ENCODE measurements at regions not wholly inside any gene's neighbourhood (a gene's known extent, or its start where the extent isn't known, plus 50 kb on each side); places are given as distances from the start of the nearest gene placed in this dataset.
"Not testable (repeated sequence)": the region's sequence is repeated elsewhere in the genome, so short reads cannot be mapped to it uniquely, and the experiment has no call there.

DNA sequence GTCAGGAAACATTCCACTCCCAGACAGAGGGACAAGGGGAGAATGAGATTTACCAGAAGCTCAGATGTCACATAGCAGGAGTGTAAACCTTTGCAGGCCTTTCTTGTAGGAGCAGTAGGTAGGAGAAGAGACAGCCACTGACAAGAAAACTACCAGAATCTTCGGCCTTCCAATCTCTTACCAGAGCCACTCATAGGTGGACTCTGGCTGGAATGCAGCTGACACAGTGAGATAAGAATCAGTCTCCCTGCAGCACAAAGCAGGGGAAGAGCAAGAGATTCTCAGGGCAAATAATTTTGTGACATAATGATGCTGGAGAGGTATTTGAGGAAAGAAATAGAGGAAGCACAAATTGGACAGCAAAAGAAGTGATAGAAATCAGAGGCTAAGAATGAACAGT is 1534.5 kb downstream of the DPP10 start:
- Histone ChIP-seq H3K27ac (no peak overlapping the region), H3K9me3 (ENCODE audit: low read depth, low read length) (no peaks in the 10 kb centered on the region), H3K9ac (ENCODE audit: insufficient read length) (no peak overlapping the region), H3K36me3 (ENCODE audit: insufficient read depth, low read length) (no peaks in the 10 kb centered on the region), H3K4me3 (no peak overlapping the region)
- no peak for DNase-seq (ENCODE audit: low read depth, low spot score)
- TF ChIP-seq EZH2 (IDR thresholded peaks at IDR 0.05) (no peak), POLR2AphosphoS5 (IDR thresholded peaks at IDR 0.05; ENCODE audit: borderline replicate concordance, low read depth, low read length) (no peak), FOXP2 (optimal IDR thresholded peaks at IDR 0.05; ENCODE audit: control extremely low read depth, extremely low read length, insufficient read depth) (no peak)

DNA sequence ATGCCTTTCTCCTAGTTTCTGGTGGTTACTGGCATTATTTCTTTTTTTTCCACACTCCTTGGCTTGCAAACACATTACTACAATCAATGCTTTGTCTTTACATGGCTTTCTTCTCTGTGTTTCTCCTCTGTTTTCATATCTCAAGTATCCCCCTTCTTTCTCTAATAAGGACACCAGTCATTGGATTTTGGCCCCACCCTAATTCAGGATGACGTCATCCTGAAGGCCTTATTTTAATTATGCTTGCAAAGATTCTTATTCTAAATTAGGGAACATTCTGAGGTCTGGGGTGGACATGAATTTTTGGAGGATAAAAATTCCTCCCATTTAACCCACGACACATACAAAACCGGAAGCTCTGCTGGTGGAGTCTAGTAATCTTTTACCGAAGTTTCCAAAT is 1556.6 kb downstream of the DPP10 start:
- H3K27ac ChIP-seq, result no peak overlapping the region
- H3K4me3 ChIP-seq, result no peak overlapping the region
- TF ChIP-seq POLR2AphosphoS5 (IDR thresholded peaks at IDR 0.05; ENCODE audit: borderline replicate concordance, low read depth, low read length), result no peak
- TF ChIP-seq FOXP2 (optimal IDR thresholded peaks at IDR 0.05; ENCODE audit: control extremely low read depth, extremely low read length, insufficient read depth), result no peak
- no peak for TF ChIP-seq EZH2 (IDR thresholded peaks at IDR 0.05)
- no peak for DNase-seq (ENCODE audit: low read depth, low spot score)
- H3K36me3 ChIP-seq (ENCODE audit: insufficient read depth, low read length), result no peaks in the 10 kb centered on the region
- no peaks in the 10 kb centered on the region for H3K9me3 ChIP-seq (ENCODE audit: low read depth, low read length)
- H3K9ac ChIP-seq (ENCODE audit: insufficient read length), result no peak overlapping the region

DNA sequence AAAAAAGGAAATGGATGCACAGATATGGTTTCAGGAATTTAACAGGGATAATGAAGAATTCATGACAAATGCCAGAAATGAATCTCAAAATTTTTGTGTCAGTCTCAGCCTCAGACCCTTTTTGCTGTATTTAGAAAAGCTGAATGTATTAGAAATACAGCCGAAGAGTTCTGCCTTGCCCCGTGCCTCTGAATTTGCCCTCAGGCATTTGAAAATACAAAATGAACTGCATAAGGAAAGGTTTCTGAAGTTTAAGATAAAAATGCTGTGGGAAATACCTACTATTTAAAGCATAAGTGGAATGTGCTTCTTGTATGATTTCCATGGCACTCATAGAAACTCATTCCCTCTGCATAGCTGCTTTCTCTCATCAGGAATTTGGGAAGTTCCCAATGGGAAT is 1580.6 kb downstream of the DPP10 start:
- DNase-seq (ENCODE audit: low read depth, low spot score), result no peak
- no peak overlapping the region for H3K9ac ChIP-seq (ENCODE audit: insufficient read length)
- H3K36me3 ChIP-seq (ENCODE audit: insufficient read depth, low read length), result no peaks in the 10 kb centered on the region
- H3K9me3 ChIP-seq (ENCODE audit: low read depth, low read length), result no peaks in the 10 kb centered on the region
- TF ChIP-seq POLR2AphosphoS5 (IDR thresholded peaks at IDR 0.05; ENCODE audit: borderline replicate concordance, low read depth, low read length) (no peak), EZH2 (IDR thresholded peaks at IDR 0.05) (no peak), FOXP2 (optimal IDR thresholded peaks at IDR 0.05; ENCODE audit: control extremely low read depth, extremely low read length, insufficient read depth) (no peak)
- no peak overlapping the region for H3K4me3 ChIP-seq
- H3K27ac ChIP-seq, result no peak overlapping the region

DNA sequence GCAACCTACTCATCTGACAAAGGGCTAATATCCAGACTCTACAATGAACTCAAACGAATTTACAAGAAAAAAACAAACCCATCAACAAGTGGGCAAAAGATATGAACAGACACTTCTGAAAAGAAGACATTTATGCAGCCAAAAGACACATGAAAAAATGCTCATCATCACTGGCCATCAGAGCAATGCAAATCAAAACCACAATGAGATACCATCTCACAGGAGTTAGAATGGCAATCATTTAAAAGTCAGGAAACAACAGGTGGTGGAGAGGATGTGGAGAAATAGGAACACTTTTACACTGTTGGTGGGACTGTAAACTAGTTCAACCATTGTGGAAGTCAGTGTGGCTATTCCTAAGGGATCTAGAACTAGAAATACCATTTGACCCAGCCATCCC is 1596.3 kb downstream of the DPP10 start:
- H3K36me3 ChIP-seq (ENCODE audit: insufficient read depth, low read length); DNase-seq (ENCODE audit: low read depth, low spot score); H3K9me3 ChIP-seq (ENCODE audit: low read depth, low read length); H3K9ac ChIP-seq (ENCODE audit: insufficient read length); H3K4me3 ChIP-seq; H3K27ac ChIP-seq: not testable (repeated sequence)

DNA sequence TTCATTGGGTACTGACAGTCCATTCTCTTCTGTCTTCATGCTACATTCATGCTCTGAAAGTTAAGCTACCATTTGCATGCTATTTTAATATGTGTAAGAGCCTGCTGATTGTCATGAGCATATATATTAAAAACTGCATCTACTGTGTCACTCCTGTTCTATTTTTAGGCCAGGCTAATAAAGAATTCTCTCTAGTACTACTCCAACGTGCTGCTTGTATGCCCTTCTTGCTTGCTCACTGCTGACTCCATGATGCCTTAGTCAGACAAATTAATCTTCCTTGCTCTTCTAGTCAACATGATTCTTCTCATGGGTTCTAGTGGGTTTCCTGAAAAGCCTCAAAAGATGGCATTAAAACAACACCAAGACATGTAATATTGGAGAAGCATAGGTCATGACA is 1600.1 kb downstream of the DPP10 start:
- DNase-seq (ENCODE audit: low read depth, low spot score), result no peak

DNA sequence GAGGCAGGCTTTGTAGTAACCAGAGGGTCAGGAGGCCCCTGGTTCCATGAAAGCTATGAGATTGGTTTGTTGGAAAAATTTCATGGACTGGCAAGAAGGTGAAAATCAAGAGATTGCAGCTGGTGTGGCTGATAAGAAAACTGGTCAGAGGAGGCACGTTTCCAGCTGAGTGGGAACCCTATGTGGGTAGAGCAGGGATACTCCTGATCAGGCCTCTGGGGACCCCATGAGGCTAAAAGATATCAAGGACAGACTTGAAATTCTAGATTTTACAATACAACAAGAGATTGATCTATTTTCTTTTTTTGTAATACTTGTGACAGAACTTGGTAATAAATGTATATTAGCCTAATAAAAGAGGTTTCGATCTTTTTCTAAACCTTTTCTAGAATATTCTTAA is 1615.1 kb downstream of the DPP10 start:
- Histone ChIP-seq H3K27ac (no peak overlapping the region), H3K4me3 (no peak overlapping the region), H3K36me3 (ENCODE audit: insufficient read depth, low read length) (no peaks in the 10 kb centered on the region), H3K9ac (ENCODE audit: insufficient read length) (no peak overlapping the region), H3K9me3 (ENCODE audit: low read depth, low read length) (no peaks in the 10 kb centered on the region)
- TF ChIP-seq POLR2AphosphoS5 (IDR thresholded peaks at IDR 0.05; ENCODE audit: borderline replicate concordance, low read depth, low read length) (no peak), FOXP2 (optimal IDR thresholded peaks at IDR 0.05; ENCODE audit: control extremely low read depth, extremely low read length, insufficient read depth) (no peak), EZH2 (IDR thresholded peaks at IDR 0.05) (no peak)
- no peak for DNase-seq (ENCODE audit: low read depth, low spot score)

More for the DNA sequence above, 1600.1 kb downstream of the DPP10 start:
- Histone ChIP-seq H3K9me3 (ENCODE audit: low read depth, low read length) (no peaks in the 10 kb centered on the region), H3K4me3 (no peak overlapping the region), H3K9ac (ENCODE audit: insufficient read length) (no peak overlapping the region), H3K27ac (no peak overlapping the region), H3K36me3 (ENCODE audit: insufficient read depth, low read length) (no peaks in the 10 kb centered on the region)
- no peak for TF ChIP-seq FOXP2 (optimal IDR thresholded peaks at IDR 0.05; ENCODE audit: control extremely low read depth, extremely low read length, insufficient read depth)
- no peak for TF ChIP-seq POLR2AphosphoS5 (IDR thresholded peaks at IDR 0.05; ENCODE audit: borderline replicate concordance, low read depth, low read length)
- TF ChIP-seq EZH2 (IDR thresholded peaks at IDR 0.05), result no peak

DNA sequence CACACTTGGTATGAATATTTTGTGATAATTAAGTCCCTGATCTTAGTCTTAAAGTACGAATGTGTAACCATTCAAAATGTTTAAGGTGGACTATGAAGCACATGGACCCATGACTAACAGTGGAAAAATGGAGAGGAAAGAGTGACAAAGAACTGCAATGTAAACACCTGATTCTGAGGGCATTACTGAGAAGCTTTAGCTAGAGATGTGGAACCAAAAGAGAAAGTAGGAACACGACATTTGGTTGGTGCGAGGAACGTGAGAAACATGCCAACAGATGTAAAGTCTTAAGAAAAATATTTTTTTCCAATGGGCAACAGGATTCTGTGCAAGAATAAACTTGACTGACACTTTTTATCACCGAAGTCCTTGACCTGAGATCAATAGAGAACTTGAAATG is 1618.6 kb downstream of the DPP10 start:
- TF ChIP-seq EZH2 (IDR thresholded peaks at IDR 0.05) (no peak), FOXP2 (optimal IDR thresholded peaks at IDR 0.05; ENCODE audit: control extremely low read depth, extremely low read length, insufficient read depth) (no peak), POLR2AphosphoS5 (IDR thresholded peaks at IDR 0.05; ENCODE audit: borderline replicate concordance, low read depth, low read length) (no peak)
- DNase-seq (ENCODE audit: low read depth, low spot score), result no peak
- Histone ChIP-seq H3K9me3 (ENCODE audit: low read depth, low read length) (no peaks in the 10 kb centered on the region), H3K9ac (ENCODE audit: insufficient read length) (no peak overlapping the region), H3K36me3 (ENCODE audit: insufficient read depth, low read length) (no peaks in the 10 kb centered on the region), H3K27ac (no peak overlapping the region), H3K4me3 (no peak overlapping the region)

DNA sequence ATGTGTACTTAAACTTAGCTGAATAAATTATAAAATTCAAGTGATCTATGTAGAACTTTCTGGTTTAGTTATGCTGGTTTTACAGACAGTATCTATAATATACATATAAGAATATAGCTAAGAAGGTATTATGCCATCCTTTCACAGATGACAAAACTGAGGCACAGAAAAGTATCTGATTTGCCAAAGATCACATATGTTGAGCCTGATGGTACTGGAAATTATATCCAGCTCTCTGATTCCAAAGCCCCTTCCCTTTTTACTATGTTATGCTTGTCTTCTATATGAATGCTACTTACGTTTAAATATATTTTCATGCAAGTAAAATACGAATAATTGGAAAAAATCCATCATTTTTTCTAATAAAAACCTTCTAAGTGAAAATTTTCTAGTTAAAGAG is 1631.3 kb downstream of the DPP10 start:
- Histone ChIP-seq H3K36me3 (ENCODE audit: insufficient read depth, low read length) (no peaks in the 10 kb centered on the region), H3K4me3 (no peak overlapping the region), H3K27ac (no peak overlapping the region), H3K9me3 (ENCODE audit: low read depth, low read length) (no peaks in the 10 kb centered on the region), H3K9ac (ENCODE audit: insufficient read length) (no peak overlapping the region)
- DNase-seq (ENCODE audit: low read depth, low spot score), result no peak
- TF ChIP-seq POLR2AphosphoS5 (IDR thresholded peaks at IDR 0.05; ENCODE audit: borderline replicate concordance, low read depth, low read length), result no peak
- no peak for TF ChIP-seq EZH2 (IDR thresholded peaks at IDR 0.05)
- TF ChIP-seq FOXP2 (optimal IDR thresholded peaks at IDR 0.05; ENCODE audit: control extremely low read depth, extremely low read length, insufficient read depth), result no peak

DNA sequence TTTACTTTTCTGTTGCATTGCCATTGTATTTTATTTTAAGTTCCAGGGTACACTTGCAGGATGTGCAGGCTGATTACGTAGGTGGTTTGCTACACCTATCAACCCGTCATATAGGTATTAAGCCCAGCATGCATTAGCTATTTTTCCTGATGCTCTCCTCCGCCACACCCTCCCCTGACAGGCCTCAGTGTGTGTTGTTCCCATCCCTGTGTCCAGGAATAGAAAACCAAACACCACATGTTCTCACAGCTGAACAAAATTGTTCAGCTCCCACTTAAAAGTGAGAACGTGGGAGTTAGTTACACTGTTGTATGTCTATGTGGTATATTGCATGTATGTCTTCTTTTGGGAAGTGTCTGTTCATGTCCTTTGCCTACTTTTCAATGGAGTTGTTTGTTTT is 1631.7 kb downstream of the DPP10 start:
- Histone ChIP-seq H3K4me3 (no peak overlapping the region), H3K36me3 (ENCODE audit: insufficient read depth, low read length) (no peaks in the 10 kb centered on the region), H3K27ac (no peak overlapping the region), H3K9ac (ENCODE audit: insufficient read length) (no peak overlapping the region), H3K9me3 (ENCODE audit: low read depth, low read length) (no peaks in the 10 kb centered on the region)
- DNase-seq (ENCODE audit: low read depth, low spot score), result no peak
- TF ChIP-seq POLR2AphosphoS5 (IDR thresholded peaks at IDR 0.05; ENCODE audit: borderline replicate concordance, low read depth, low read length), result no peak
- no peak for TF ChIP-seq EZH2 (IDR thresholded peaks at IDR 0.05)
- TF ChIP-seq FOXP2 (optimal IDR thresholded peaks at IDR 0.05; ENCODE audit: control extremely low read depth, extremely low read length, insufficient read depth), result no peak

All from SK-N-MC (cell line).